Thyroid gland (tissue), 4 donors: ENCODE measurements at regions not wholly inside any gene's neighbourhood (a gene's known extent, or its start where the extent isn't known, plus 50 kb on each side); places are given as distances from the start of the nearest gene placed in this dataset.

Source experiments
- POLR2A ChIP-seq, 2 donors: fragments of 450-650 bp; IDR thresholded peaks; one replicate each; pipeline ENCODE4 v1.6.1; 2017; ENCODE audit warnings: antibody characterized with exemption in 2 of 2, mild to moderate bottlenecking in 2 of 2, moderate library complexity in 1 of 2
- TF ChIP-seq, protein P1 (sequence below), 6 experiments: fragments of 200-600 bp in 3 of 6; fragments of 450-650 bp in 3 of 6; sonication (generic) in 3 of 6; IDR thresholded peaks; one replicate each; pipeline ENCODE4 v1.5.1; 2016 to 2019; ENCODE audit warnings: antibody characterized with exemption in 6 of 6, mild to moderate bottlenecking in 2 of 6, inconsistent platforms in 1 of 6, moderate library complexity in 1 of 6

- TF ChIP-seq, protein P1, sequence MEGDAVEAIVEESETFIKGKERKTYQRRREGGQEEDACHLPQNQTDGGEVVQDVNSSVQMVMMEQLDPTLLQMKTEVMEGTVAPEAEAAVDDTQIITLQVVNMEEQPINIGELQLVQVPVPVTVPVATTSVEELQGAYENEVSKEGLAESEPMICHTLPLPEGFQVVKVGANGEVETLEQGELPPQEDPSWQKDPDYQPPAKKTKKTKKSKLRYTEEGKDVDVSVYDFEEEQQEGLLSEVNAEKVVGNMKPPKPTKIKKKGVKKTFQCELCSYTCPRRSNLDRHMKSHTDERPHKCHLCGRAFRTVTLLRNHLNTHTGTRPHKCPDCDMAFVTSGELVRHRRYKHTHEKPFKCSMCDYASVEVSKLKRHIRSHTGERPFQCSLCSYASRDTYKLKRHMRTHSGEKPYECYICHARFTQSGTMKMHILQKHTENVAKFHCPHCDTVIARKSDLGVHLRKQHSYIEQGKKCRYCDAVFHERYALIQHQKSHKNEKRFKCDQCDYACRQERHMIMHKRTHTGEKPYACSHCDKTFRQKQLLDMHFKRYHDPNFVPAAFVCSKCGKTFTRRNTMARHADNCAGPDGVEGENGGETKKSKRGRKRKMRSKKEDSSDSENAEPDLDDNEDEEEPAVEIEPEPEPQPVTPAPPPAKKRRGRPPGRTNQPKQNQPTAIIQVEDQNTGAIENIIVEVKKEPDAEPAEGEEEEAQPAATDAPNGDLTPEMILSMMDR (IDR thresholded peaks at IDR 0.05), result no peak
- no peak for TF ChIP-seq POLR2A (IDR thresholded peaks at IDR 0.05)
Observed at GRCh38 chrX:40303256-40304077, 205.7 kb upstream of the BCOR start.
